Neural progenitor cell (in vitro differentiated cells): ENCODE measurements at regions not wholly inside any gene's neighbourhood (a gene's known extent, or its start where the extent isn't known, plus 50 kb on each side); places are given as distances from the start of the nearest gene placed in this dataset.

Experiments
- DNase-seq: peaks from one replicate; pipeline ENCODE4 v3.0.0-alpha.2; 2016; ENCODE audit warnings: low spot score
- H2AFZ ChIP-seq: fragments of 200-600 bp; sonication (generic); replicated peaks from 2 replicates; pipeline ENCODE4 v1.6.1; 2016; ENCODE audit warnings: antibody characterized with exemption
- H3F3A ChIP-seq: fragments of 200-600 bp; sonication (generic); 2 replicates; pipeline ENCODE4 v1.6.1; 2016; ENCODE audit warnings: antibody characterized with exemption, low read depth
- H3K27ac ChIP-seq: fragments of 200-600 bp; sonication (generic); 2 replicates; pipeline ENCODE4 v1.5.1; 2016; ENCODE audit warnings: mild to moderate bottlenecking
- H3K27me3 ChIP-seq: fragments of 200-600 bp; sonication (generic); 2 replicates; pipeline ENCODE4 v1.6.1; 2016; ENCODE audit warnings: mild to moderate bottlenecking, moderate library complexity
- H3K36me3 ChIP-seq: fragments of 200-600 bp; sonication (generic); 2 replicates; pipeline ENCODE4 v1.5.1; 2016
- H3K4me1 ChIP-seq: fragments of 200-600 bp; sonication (generic); 2 replicates; pipeline ENCODE4 v1.6.1; 2016; ENCODE audit warnings: mixed run types
- H3K4me2 ChIP-seq: fragments of 200-600 bp; sonication (generic); 2 replicates; pipeline ENCODE4 v1.6.1; 2016
- H3K4me3 ChIP-seq: fragments of 200-600 bp; sonication (generic); 2 replicates; pipeline ENCODE4 v1.5.1; 2016
- H3K79me2 ChIP-seq: fragments of 200-600 bp; sonication (generic); 2 replicates; pipeline ENCODE4 v1.6.1; 2016; ENCODE audit warnings: low read depth
- H3K9ac ChIP-seq: fragments of 200-600 bp; sonication (generic); 2 replicates; pipeline ENCODE4 v1.6.1; 2016
- H3K9me3 ChIP-seq: fragments of 200-600 bp; sonication (generic); 2 replicates; pipeline ENCODE4 v1.5.1; 2016; ENCODE audit warnings: low read depth
- H4K20me1 ChIP-seq: fragments of 200-600 bp; sonication (generic); 2 replicates; pipeline ENCODE4 v1.6.1; 2016; ENCODE audit warnings: low read depth
- H3K27ac Mint-ChIP-seq: 3 replicates; pipeline ENCODE4 v1.8.0; 2021; ENCODE audit warnings: mixed read lengths
- H3K27me3 Mint-ChIP-seq: 2 replicates; pipeline ENCODE4 v1.8.0; 2022; ENCODE audit warnings: low read depth, mild to moderate bottlenecking, inconsistent platforms, moderate library complexity, mixed read lengths; ENCODE audit not compliant: insufficient read depth
- H3K36me3 Mint-ChIP-seq: 3 replicates; pipeline ENCODE4 v1.8.0; 2021; ENCODE audit warnings: mixed read lengths
- H3K4me1 Mint-ChIP-seq: 3 replicates; pipeline ENCODE4 v1.8.0; 2021; ENCODE audit warnings: mixed read lengths
- H3K4me3 Mint-ChIP-seq: 3 replicates; pipeline ENCODE4 v1.8.0; 2021; ENCODE audit warnings: mild to moderate bottlenecking, moderate library complexity, mixed read lengths
- H3K9me3 Mint-ChIP-seq: 3 replicates; pipeline ENCODE4 v1.8.0; 2020; ENCODE audit warnings: mixed read lengths
- EZH2 ChIP-seq: fragments of 200-600 bp; sonication (generic); IDR thresholded peaks from 2 replicates; pipeline ENCODE4 v1.6.1; 2017; ENCODE audit warnings: antibody characterized with exemption, mild to moderate bottlenecking, moderate library complexity
- EZH2phosphoT487 ChIP-seq: fragments of 200-600 bp; sonication (generic); IDR thresholded peaks from 2 replicates; pipeline ENCODE4 v1.6.1; 2017; ENCODE audit warnings: antibody characterized with exemption
- TF ChIP-seq, protein P1 (sequence below): fragments of 200-600 bp; sonication (generic); IDR thresholded peaks from 2 replicates; pipeline ENCODE4 v1.5.1; 2017; ENCODE audit warnings: antibody characterized with exemption, mild to moderate bottlenecking

DNA sequence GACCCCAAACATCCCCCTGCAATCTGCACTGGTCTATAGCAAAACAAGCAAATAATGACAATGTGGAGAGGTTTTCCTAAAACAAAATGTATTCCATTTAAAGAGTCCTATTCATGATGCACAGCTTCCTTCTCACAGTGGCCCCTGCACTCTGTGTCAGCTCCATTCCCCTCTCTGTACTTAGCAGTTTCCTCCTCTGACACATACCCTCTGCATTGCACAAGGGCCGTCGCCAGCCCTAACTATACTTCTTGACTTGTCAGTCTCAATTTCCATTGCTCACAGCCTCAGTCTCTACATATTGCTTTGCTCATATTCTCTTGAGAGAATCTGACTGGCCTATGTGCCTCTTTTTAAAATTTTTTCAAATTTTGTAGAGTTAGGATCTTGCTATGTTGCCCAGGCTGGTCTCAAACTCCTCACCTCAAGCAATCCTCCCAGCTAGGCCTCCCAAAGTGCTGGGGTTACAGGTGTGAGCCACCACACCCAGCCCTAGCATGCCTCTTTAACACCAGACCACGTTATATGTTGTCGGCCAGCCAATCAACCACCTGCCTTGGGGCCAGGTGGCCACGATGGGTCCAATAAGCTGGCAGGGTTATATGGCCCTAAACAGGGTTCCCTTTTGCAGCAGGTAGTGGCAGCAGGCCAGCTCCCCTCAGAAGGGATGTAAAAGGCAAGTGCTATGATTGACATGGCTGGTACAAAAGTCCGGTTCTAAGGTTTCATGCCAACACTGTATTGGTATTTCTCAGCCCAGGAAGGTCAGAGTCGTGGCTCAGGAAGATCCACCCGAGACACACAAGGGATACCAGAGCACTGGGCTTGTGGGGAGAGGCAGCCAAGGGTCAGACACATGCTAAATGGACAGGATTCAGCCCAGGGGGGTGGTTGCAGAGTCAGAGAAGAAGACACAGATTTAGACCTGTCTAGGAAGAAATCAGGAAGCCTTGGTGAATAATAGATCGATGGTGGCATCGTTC lies 59.0 kb upstream of the SMAD3 start:
- Histone ChIP-seq H3K4me1 (peaks cover 6% of the 10 kb centered on the region), H3K4me2 (no peak overlapping the region), H3K9ac (no peak overlapping the region), H3F3A (no peaks in the 10 kb centered on the region), H3K4me3 (no peak overlapping the region), H3K36me3 (no peaks in the 10 kb centered on the region), H3K9me3 (no peaks in the 10 kb centered on the region), H3K27ac (no peak overlapping the region), H3K79me2 (no peaks in the 10 kb centered on the region), H4K20me1 (no peaks in the 10 kb centered on the region), H2AFZ (peak overlapping the region; percentile 31), H3K27me3 (no peaks in the 10 kb centered on the region)
- Mint-ChIP-seq H3K27ac (no peak overlapping the region), H3K9me3 (peaks cover 3% of the 10 kb centered on the region), H3K4me3 (no peak overlapping the region), H3K4me1 (peaks cover 20% of the 10 kb centered on the region), H3K27me3 (peaks cover 7% of the 10 kb centered on the region), H3K36me3 (no peaks in the 10 kb centered on the region)
- no peak for DNase-seq
- TF ChIP-seq EZH2 (no peak), EZH2phosphoT487 (no peak)
- TF ChIP-seq, protein P1, sequence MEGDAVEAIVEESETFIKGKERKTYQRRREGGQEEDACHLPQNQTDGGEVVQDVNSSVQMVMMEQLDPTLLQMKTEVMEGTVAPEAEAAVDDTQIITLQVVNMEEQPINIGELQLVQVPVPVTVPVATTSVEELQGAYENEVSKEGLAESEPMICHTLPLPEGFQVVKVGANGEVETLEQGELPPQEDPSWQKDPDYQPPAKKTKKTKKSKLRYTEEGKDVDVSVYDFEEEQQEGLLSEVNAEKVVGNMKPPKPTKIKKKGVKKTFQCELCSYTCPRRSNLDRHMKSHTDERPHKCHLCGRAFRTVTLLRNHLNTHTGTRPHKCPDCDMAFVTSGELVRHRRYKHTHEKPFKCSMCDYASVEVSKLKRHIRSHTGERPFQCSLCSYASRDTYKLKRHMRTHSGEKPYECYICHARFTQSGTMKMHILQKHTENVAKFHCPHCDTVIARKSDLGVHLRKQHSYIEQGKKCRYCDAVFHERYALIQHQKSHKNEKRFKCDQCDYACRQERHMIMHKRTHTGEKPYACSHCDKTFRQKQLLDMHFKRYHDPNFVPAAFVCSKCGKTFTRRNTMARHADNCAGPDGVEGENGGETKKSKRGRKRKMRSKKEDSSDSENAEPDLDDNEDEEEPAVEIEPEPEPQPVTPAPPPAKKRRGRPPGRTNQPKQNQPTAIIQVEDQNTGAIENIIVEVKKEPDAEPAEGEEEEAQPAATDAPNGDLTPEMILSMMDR: no peak

DNA sequence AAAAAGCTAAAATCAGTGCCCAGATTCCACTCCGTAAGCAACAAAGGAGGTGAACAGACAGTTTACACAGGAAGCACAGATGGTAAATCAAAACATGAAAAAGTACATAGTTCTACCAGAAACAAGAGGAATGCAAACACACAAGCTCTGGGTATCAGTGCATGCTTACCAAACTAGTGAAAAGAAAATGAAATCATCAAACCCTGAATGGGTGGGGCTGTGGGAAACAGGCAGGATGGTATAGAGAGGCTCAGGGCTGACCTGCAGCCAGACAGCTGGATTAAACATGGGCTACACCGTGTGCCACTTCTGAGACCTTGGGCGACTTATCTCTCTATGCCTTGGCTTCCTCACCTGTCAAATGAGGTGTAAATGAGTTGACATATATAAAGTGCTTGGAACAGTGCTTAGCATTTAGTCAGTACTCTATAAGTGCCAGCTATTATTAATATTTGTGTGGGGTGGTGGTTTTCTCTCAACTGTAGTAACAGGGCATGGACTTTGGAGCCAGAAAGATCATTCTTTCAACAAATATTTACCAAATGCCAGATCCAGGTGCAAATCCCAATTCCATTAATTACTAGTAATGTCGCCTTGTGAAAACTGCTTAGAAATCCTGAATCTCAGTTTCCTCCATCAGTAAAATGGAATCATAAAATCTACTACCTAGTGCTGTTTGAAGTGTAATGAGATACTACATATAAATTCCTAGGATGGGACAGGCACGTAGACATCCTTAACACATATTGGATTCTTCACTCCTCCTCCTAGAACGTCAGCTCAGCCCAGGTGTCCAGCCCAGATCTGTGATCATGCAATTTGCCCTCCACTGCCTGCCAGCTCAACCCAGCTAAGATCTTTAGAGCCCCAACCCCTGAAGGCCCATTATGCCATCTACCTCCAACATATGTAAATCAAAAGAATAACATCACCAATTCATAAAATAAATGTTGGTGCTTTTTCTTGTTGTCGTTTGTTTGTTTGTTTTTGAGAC lies 55.5 kb upstream of the SMAD3 start:
- Mint-ChIP-seq H3K4me1 (peaks cover 37% of the 10 kb centered on the region), H3K9me3 (peaks cover 3% of the 10 kb centered on the region), H3K27me3 (peaks cover 9% of the 10 kb centered on the region), H3K4me3 (no peak overlapping the region), H3K27ac (no peak overlapping the region), H3K36me3 (no peaks in the 10 kb centered on the region)
- H3K27ac ChIP-seq: no peak overlapping the region
- H2AFZ ChIP-seq: no peak overlapping the region
- no peaks in the 10 kb centered on the region for H3K27me3 ChIP-seq
- no peaks in the 10 kb centered on the region for H4K20me1 ChIP-seq
- no peak overlapping the region for H3K9ac ChIP-seq
- H3K4me3 ChIP-seq: no peak overlapping the region
- H3K4me1 ChIP-seq: peaks cover 24% of the 10 kb centered on the region
- TF ChIP-seq, protein P1: no peak
- TF ChIP-seq EZH2phosphoT487: no peak
- no peak for TF ChIP-seq EZH2
- no peak overlapping the region for H3K4me2 ChIP-seq
- DNase-seq: no peak
- peaks cover 5% of the 10 kb centered on the region for H3F3A ChIP-seq
- no peaks in the 10 kb centered on the region for H3K79me2 ChIP-seq
- no peaks in the 10 kb centered on the region for H3K9me3 ChIP-seq
- H3K36me3 ChIP-seq: no peaks in the 10 kb centered on the region

DNA sequence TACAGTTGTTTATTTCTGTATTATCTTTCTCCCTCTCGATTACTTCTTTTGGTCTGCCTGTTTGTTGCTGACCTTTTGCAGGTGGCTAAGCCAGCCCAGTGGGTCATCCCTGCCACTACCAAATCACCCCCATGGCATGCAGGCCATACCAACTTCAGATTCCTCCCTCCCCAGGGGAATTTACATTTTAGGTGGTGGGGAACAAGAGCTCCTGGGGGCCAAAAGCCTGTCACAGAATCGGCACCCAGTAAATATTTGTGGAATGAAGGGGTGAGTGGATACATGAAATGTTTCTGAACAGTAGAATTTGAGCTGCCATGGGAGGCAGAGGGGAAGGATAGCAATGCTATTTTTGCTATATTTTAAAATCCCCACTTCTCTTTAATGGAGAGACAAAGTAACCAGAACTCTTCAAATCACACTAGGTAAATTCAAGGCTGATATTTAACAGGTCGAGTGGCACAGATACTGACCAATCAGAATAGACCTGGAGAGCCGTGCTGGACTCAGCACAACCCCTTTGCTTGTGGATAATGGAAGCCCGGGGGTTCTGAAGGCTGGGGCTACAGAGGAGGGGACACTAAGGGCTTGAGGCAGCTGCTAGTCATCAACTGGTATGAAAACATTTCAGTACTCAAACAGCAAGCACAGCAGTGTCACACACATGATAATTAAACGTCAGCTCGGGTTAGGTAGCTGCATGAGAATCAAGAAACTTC lies 54.3 kb upstream of the SMAD3 start:
- no peaks in the 10 kb centered on the region for H3K27me3 ChIP-seq
- H3K4me1 ChIP-seq: peaks cover 24% of the 10 kb centered on the region
- no peaks in the 10 kb centered on the region for H3K9me3 ChIP-seq
- no peaks in the 10 kb centered on the region for H3K36me3 Mint-ChIP-seq
- H3F3A ChIP-seq: peaks cover 5% of the 10 kb centered on the region
- peaks cover 12% of the 10 kb centered on the region for H3K27me3 Mint-ChIP-seq
- no peak for TF ChIP-seq EZH2
- TF ChIP-seq, protein P1: no peak
- no peak overlapping the region for H3K4me3 Mint-ChIP-seq
- no peaks in the 10 kb centered on the region for H4K20me1 ChIP-seq
- DNase-seq: peak; percentile 43
- no peak overlapping the region for H3K4me3 ChIP-seq
- no peak overlapping the region for H3K9ac ChIP-seq
- no peaks in the 10 kb centered on the region for H3K36me3 ChIP-seq
- peaks cover 3% of the 10 kb centered on the region for H3K9me3 Mint-ChIP-seq
- no peak overlapping the region for H3K27ac Mint-ChIP-seq
- peak overlapping the region; percentile 77 for H2AFZ ChIP-seq
- no peak overlapping the region for H3K4me2 ChIP-seq
- no peaks in the 10 kb centered on the region for H3K79me2 ChIP-seq
- no peak overlapping the region for H3K27ac ChIP-seq
- peaks cover 37% of the 10 kb centered on the region for H3K4me1 Mint-ChIP-seq
